ENCODE measurements at regions not wholly inside any gene's neighbourhood (a gene's known extent, or its start where the extent isn't known, plus 50 kb on each side); places are given as distances from the start of the nearest gene placed in this dataset.
A peak's percentile ranks its signal among the peaks of the same experiment; 100 is the strongest.

DNA sequence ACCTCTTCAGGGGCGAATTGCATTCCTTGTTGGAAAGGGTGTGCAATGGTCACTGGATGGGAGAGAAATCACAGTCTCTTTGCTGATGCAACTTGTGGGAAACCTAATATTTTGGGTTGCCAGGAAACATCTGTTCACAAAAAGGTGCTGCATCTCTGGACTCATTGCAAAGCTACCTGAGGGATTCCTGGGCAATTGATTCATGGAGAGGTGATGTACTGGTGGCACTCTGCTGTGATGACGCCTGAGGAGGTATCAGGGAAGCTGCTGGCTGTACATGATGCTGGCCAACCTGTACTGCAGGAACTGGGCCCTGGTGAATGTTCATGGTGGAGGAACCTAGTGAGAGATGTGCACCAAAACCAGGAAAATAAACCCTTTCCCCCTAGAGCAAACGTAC is 516.0 kb upstream of the SPHKAP start:
- no peak overlapping the region for H3K4me3 ChIP-seq (replicated peaks in 1 of 4; ENCODE audit: control extremely low read depth in 1 of 4, insufficient read depth in 1 of 4, low read depth in 3 of 4, low read length in 4 of 4)
- H3K9me3 ChIP-seq (ENCODE audit: control insufficient read depth, insufficient read depth, low read depth, low read length), result no peaks in the 10 kb centered on the region
- no peak overlapping the region for H2AFZ ChIP-seq (ENCODE audit: low read length)
- H3K27ac ChIP-seq (ENCODE audit: insufficient read depth, low read length), result no peak overlapping the region
- TF ChIP-seq, protein P1, sequence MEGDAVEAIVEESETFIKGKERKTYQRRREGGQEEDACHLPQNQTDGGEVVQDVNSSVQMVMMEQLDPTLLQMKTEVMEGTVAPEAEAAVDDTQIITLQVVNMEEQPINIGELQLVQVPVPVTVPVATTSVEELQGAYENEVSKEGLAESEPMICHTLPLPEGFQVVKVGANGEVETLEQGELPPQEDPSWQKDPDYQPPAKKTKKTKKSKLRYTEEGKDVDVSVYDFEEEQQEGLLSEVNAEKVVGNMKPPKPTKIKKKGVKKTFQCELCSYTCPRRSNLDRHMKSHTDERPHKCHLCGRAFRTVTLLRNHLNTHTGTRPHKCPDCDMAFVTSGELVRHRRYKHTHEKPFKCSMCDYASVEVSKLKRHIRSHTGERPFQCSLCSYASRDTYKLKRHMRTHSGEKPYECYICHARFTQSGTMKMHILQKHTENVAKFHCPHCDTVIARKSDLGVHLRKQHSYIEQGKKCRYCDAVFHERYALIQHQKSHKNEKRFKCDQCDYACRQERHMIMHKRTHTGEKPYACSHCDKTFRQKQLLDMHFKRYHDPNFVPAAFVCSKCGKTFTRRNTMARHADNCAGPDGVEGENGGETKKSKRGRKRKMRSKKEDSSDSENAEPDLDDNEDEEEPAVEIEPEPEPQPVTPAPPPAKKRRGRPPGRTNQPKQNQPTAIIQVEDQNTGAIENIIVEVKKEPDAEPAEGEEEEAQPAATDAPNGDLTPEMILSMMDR (conservative IDR thresholded peaks at IDR 0.05 in 1 of 2, IDR thresholded peaks at IDR 0.05 in 1 of 2; ENCODE audit: low read depth in 1 of 2, low read length in 2 of 2), result no peak
- TF ChIP-seq EZH2 (IDR thresholded peaks at IDR 0.05; ENCODE audit: low read length, missing control alignments), result no peak
- no peaks in the 10 kb centered on the region for H3K4me1 ChIP-seq (ENCODE audit: control insufficient read depth, extremely low read depth, insufficient read depth, low read length)
- no peaks in the 10 kb centered on the region for H3K79me2 ChIP-seq (ENCODE audit: control insufficient read depth, insufficient read depth, low read length)
- no peak overlapping the region for H3K9ac ChIP-seq (ENCODE audit: insufficient read depth, low read length)
- H3K4me2 ChIP-seq (ENCODE audit: extremely low read depth, insufficient read depth, low read length), result no peak overlapping the region
- no peaks in the 10 kb centered on the region for H3K36me3 ChIP-seq (ENCODE audit: control insufficient read depth, insufficient read depth, low read length)
- DNase-seq (ENCODE audit: low read depth in 2 of 2), result no peak
- no peaks in the 10 kb centered on the region for H3K27me3 ChIP-seq (ENCODE audit: control insufficient read depth, insufficient read depth, low read length)
- H4K20me1 ChIP-seq (ENCODE audit: control insufficient read depth, extremely low read depth, insufficient read depth, low read length), result no peaks in the 10 kb centered on the region

DNA sequence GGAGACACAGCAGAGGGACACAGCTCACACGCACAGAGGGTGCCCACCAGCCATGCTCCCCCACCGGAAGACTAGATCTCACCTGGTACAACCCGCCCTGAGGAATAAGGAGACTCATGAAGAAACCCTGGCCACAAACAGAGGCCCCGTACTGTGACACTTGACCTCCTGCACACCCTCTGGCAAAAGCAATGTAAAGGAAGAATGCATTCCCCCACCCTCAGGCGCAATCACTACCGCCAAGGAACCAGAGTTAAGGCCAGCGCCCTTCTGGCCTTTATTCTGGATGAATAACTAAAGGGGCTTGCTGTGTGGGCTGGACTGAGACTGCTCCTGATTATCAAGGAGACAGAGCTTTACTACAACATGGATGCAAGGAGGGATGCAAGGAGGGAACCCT is 509.2 kb upstream of the SPHKAP start:
- H3K9ac ChIP-seq (ENCODE audit: insufficient read depth, low read length), result no peak overlapping the region
- H3K79me2 ChIP-seq (ENCODE audit: control insufficient read depth, insufficient read depth, low read length), result no peaks in the 10 kb centered on the region
- no peak overlapping the region for H3K27ac ChIP-seq (ENCODE audit: insufficient read depth, low read length)
- DNase-seq (ENCODE audit: low read depth in 2 of 2), result no peak
- peaks cover 3% of the 10 kb centered on the region for H3K4me1 ChIP-seq (ENCODE audit: control insufficient read depth, extremely low read depth, insufficient read depth, low read length)
- H2AFZ ChIP-seq (ENCODE audit: low read length), result no peak overlapping the region
- H4K20me1 ChIP-seq (ENCODE audit: control insufficient read depth, extremely low read depth, insufficient read depth, low read length), result no peaks in the 10 kb centered on the region
- no peaks in the 10 kb centered on the region for H3K9me3 ChIP-seq (ENCODE audit: control insufficient read depth, insufficient read depth, low read depth, low read length)
- H3K36me3 ChIP-seq (ENCODE audit: control insufficient read depth, insufficient read depth, low read length), result no peaks in the 10 kb centered on the region
- H3K4me2 ChIP-seq (ENCODE audit: extremely low read depth, insufficient read depth, low read length), result no peak overlapping the region
- no peak for TF ChIP-seq EZH2 (IDR thresholded peaks at IDR 0.05; ENCODE audit: low read length, missing control alignments)
- TF ChIP-seq, protein P1 (conservative IDR thresholded peaks at IDR 0.05 in 1 of 2, IDR thresholded peaks at IDR 0.05 in 1 of 2; ENCODE audit: low read depth in 1 of 2, low read length in 2 of 2), result no peak
- no peak overlapping the region for H3K4me3 ChIP-seq (replicated peaks in 1 of 4; ENCODE audit: control extremely low read depth in 1 of 4, insufficient read depth in 1 of 4, low read depth in 3 of 4, low read length in 4 of 4)
- H3K27me3 ChIP-seq (ENCODE audit: control insufficient read depth, insufficient read depth, low read length), result no peaks in the 10 kb centered on the region

DNA sequence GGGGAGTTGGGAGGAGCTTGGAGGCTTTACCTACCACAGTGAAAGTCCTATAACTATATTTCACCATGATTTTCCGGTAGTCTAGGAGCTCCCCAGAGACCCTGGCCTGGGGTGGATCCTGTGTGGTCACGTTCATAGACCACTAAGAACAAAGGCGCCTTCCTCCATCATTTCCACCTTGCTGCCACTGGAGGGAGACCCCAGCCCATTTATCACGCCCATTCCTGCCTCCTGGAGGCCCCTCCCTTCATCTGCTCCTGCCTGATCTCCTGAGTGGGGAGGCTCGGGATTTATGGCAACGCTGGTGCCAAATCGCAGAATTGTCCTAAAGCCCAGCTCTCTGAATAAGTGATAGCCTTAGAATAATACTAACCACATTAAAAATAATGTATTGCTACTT is 507.6 kb upstream of the SPHKAP start:
- Histone ChIP-seq H3K36me3 (ENCODE audit: control insufficient read depth, insufficient read depth, low read length) (no peaks in the 10 kb centered on the region), H3K27me3 (ENCODE audit: control insufficient read depth, insufficient read depth, low read length) (no peaks in the 10 kb centered on the region), H3K4me2 (ENCODE audit: extremely low read depth, insufficient read depth, low read length) (no peak overlapping the region), H3K9me3 (ENCODE audit: control insufficient read depth, insufficient read depth, low read depth, low read length) (no peaks in the 10 kb centered on the region), H2AFZ (ENCODE audit: low read length) (no peak overlapping the region), H3K79me2 (ENCODE audit: control insufficient read depth, insufficient read depth, low read length) (no peaks in the 10 kb centered on the region), H3K4me3 (replicated peaks in 1 of 4; ENCODE audit: control extremely low read depth in 1 of 4, insufficient read depth in 1 of 4, low read depth in 3 of 4, low read length in 4 of 4) (no peak overlapping the region), H3K27ac (ENCODE audit: insufficient read depth, low read length) (no peak overlapping the region), H4K20me1 (ENCODE audit: control insufficient read depth, extremely low read depth, insufficient read depth, low read length) (no peaks in the 10 kb centered on the region), H3K4me1 (ENCODE audit: control insufficient read depth, extremely low read depth, insufficient read depth, low read length) (peaks cover 3% of the 10 kb centered on the region), H3K9ac (ENCODE audit: insufficient read depth, low read length) (no peak overlapping the region)
- DNase-seq (ENCODE audit: low read depth in 2 of 2), result peak in 1 of 2 donors; percentile 38
- TF ChIP-seq EZH2 (IDR thresholded peaks at IDR 0.05; ENCODE audit: low read length, missing control alignments), result no peak
- TF ChIP-seq, protein P1 (conservative IDR thresholded peaks at IDR 0.05 in 1 of 2, IDR thresholded peaks at IDR 0.05 in 1 of 2; ENCODE audit: low read depth in 1 of 2, low read length in 2 of 2), result peak; percentile 29 to 30
